ENCODE measurements at regions not wholly inside any gene's neighbourhood (a gene's known extent, or its start where the extent isn't known, plus 50 kb on each side); places are given as distances from the start of the nearest gene placed in this dataset.

- TF ChIP-seq CTCF (IDR thresholded peaks at IDR 0.05) (no peak), EP300 (IDR thresholded peaks at IDR 0.05) (no peak), POLR2A (IDR thresholded peaks at IDR 0.05) (no peak)
Observed at GRCh38 chr9:134568116-134568515, 73.5 kb upstream of the COL5A1 start.

All from ovary (tissue), 3 donors.